BLaER1 treated with 17β-estradiol and CSF1 and Interleukin-3, amounts not matched to agents 10 nM and 100 nM (cell line): ENCODE measurements at regions not wholly inside any gene's neighbourhood (a gene's known extent, or its start where the extent isn't known, plus 50 kb on each side); places are given as distances from the start of the nearest gene placed in this dataset.
A peak's percentile ranks its signal among the peaks of the same experiment; 100 is the strongest.

Experiments used
- H3K27ac ChIP-seq, 11 experiments: shearing (Covaris generic); formaldehyde crosslinking; 2 replicates each; pipeline ENCODE4 v1.8.1; 2022
- H3K27me3 ChIP-seq, 11 experiments: shearing (Covaris generic); formaldehyde crosslinking; 2 replicates each; pipeline ENCODE4 v1.8.1; 2022
- H3K36me3 ChIP-seq, 11 experiments: shearing (Covaris generic); formaldehyde crosslinking; 2 replicates each; pipeline ENCODE4 v1.8.1; 2022
- H3K4me1 ChIP-seq, 10 experiments: shearing (Covaris generic); formaldehyde crosslinking; 2 replicates each; pipeline ENCODE4 v1.8.1; 2022
- H3K4me2 ChIP-seq, 11 experiments: shearing (Covaris generic); formaldehyde crosslinking; 2 replicates each; pipeline ENCODE4 v1.8.1; 2022
- H3K4me3 ChIP-seq, 10 experiments: shearing (Covaris generic); formaldehyde crosslinking; 2 replicates each; pipeline ENCODE4 v1.8.1; 2022
- H3K9ac ChIP-seq, 11 experiments: shearing (Covaris generic); formaldehyde crosslinking; 2 replicates each; pipeline ENCODE4 v1.8.1; 2022
- H3K9me3 ChIP-seq, 11 experiments: shearing (Covaris generic); formaldehyde crosslinking; replicated peaks in 1 of 11; 2 replicates each; pipeline ENCODE4 v1.8.1; 2022
- H4K20me1 ChIP-seq, 11 experiments: shearing (Covaris generic); formaldehyde crosslinking; 2 replicates each; pipeline ENCODE4 v1.8.1; 2022
- Cebpa-rat ChIP-seq, 11 experiments: shearing (Covaris generic); IDR thresholded peaks; 2 replicates each; pipeline ENCODE4 v1.8.1; 2022

GRCh38 chr1:4028139-4028501 lies 128.0 kb upstream of the C1orf174 start:
- no peaks in the 10 kb centered on the region; a peak in 1 of 22 replicates for H4K20me1 ChIP-seq
- peaks cover 17 to 33% (median 28%) of the 10 kb centered on the region in 11 experiments; a peak in 20 of 22 replicates for H3K9me3 ChIP-seq
- no peak for TF ChIP-seq Cebpa-rat (IDR thresholded peaks at IDR 0.05)
- H3K27ac ChIP-seq = peak overlapping the region in 4 of 11 experiments; percentile 8 to 53 (median 21); a peak in 4 of 22 replicates
- peaks cover 14 to 70% (median 54%) of the 10 kb centered on the region in 10 experiments for H3K4me1 ChIP-seq
- no peak overlapping the region for H3K9ac ChIP-seq
- no peaks in the 10 kb centered on the region for H3K36me3 ChIP-seq
- peaks cover 0 to 29% (median 0%) of the 10 kb centered on the region in 11 experiments; a peak in 6 of 22 replicates for H3K27me3 ChIP-seq
- no peak overlapping the region for H3K4me3 ChIP-seq
- peak overlapping the region in 9 of 11 experiments; percentile 78 to 99 (median 97); a peak in 17 of 22 replicates for H3K4me2 ChIP-seq

GRCh38 chr1:4029376-4029775 lies 129.3 kb upstream of the C1orf174 start:
- no peak overlapping the region for H3K9ac ChIP-seq
- peaks cover 17 to 33% (median 30%) of the 10 kb centered on the region in 11 experiments; a peak in 20 of 22 replicates for H3K9me3 ChIP-seq
- no peaks in the 10 kb centered on the region; a peak in 1 of 22 replicates for H4K20me1 ChIP-seq
- peaks cover 14 to 65% (median 47%) of the 10 kb centered on the region in 10 experiments for H3K4me1 ChIP-seq
- H3K4me3 ChIP-seq = no peak overlapping the region
- H3K4me2 ChIP-seq = peak overlapping the region in 6 of 11 experiments; percentile 15 to 99 (median 94); a peak in 5 of 22 replicates
- TF ChIP-seq Cebpa-rat (IDR thresholded peaks at IDR 0.05) = no peak
- no peak overlapping the region for H3K27ac ChIP-seq
- peaks cover 0 to 29% (median 0%) of the 10 kb centered on the region in 11 experiments; a peak in 6 of 22 replicates for H3K27me3 ChIP-seq
- no peaks in the 10 kb centered on the region for H3K36me3 ChIP-seq

- no peak overlapping the region for H3K4me2 ChIP-seq
- peaks cover 17 to 33% (median 30%) of the 10 kb centered on the region in 11 experiments; a peak in 20 of 22 replicates for H3K9me3 ChIP-seq
- no peak overlapping the region for H3K9ac ChIP-seq
- H3K4me3 ChIP-seq = no peak overlapping the region
- no peak overlapping the region for H3K27ac ChIP-seq
- peaks cover 3 to 55% (median 35%) of the 10 kb centered on the region in 10 experiments; a peak in 18 of 20 replicates for H3K4me1 ChIP-seq
- H3K36me3 ChIP-seq = no peaks in the 10 kb centered on the region
- peaks cover 0 to 11% (median 0%) of the 10 kb centered on the region in 11 experiments; a peak in 4 of 22 replicates for H3K27me3 ChIP-seq
- no peaks in the 10 kb centered on the region for H4K20me1 ChIP-seq
- no peak for TF ChIP-seq Cebpa-rat (IDR thresholded peaks at IDR 0.05)
These were observed 132.5 kb upstream of the C1orf174 start for GRCh38 chr1:4032571-4032970.

- no peak overlapping the region for H3K4me3 ChIP-seq
- H3K36me3 ChIP-seq = no peaks in the 10 kb centered on the region
- no peak overlapping the region for H3K27ac ChIP-seq
- H3K4me1 ChIP-seq = peaks cover 0 to 49% (median 29%) of the 10 kb centered on the region in 10 experiments; a peak in 15 of 20 replicates
- no peaks in the 10 kb centered on the region for H4K20me1 ChIP-seq
- H3K4me2 ChIP-seq = no peak overlapping the region
- peaks cover 17 to 33% (median 30%) of the 10 kb centered on the region in 11 experiments; a peak in 20 of 22 replicates for H3K9me3 ChIP-seq
- TF ChIP-seq Cebpa-rat (IDR thresholded peaks at IDR 0.05) = no peak
- no peak overlapping the region for H3K9ac ChIP-seq
- H3K27me3 ChIP-seq = peaks cover 0 to 5% (median 0%) of the 10 kb centered on the region in 11 experiments; a peak in 3 of 22 replicates
These were observed 133.1 kb upstream of the C1orf174 start for GRCh38 chr1:4033129-4033676.

GRCh38 chr1:4033713-4034112 lies 133.6 kb upstream of the C1orf174 start:
- H3K4me3 ChIP-seq = no peak overlapping the region
- no peaks in the 10 kb centered on the region for H4K20me1 ChIP-seq
- H3K4me2 ChIP-seq = peak overlapping the region in 7 of 11 experiments; percentile 34 to 86 (median 77); a peak in 10 of 22 replicates
- H3K4me1 ChIP-seq = peaks cover 0 to 44% (median 26%) of the 10 kb centered on the region in 10 experiments; a peak in 15 of 20 replicates
- no peak overlapping the region for H3K27ac ChIP-seq
- no peak for TF ChIP-seq Cebpa-rat (IDR thresholded peaks at IDR 0.05)
- no peak overlapping the region for H3K9ac ChIP-seq
- H3K27me3 ChIP-seq = peaks cover 0 to under 1% (median 0%) of the 10 kb centered on the region in 11 experiments; a peak in 1 of 22 replicates
- H3K9me3 ChIP-seq = peaks cover 17 to 33% (median 30%) of the 10 kb centered on the region in 11 experiments; a peak in 20 of 22 replicates
- H3K36me3 ChIP-seq = no peaks in the 10 kb centered on the region

- Histone ChIP-seq H4K20me1 (no peaks in the 10 kb centered on the region), H3K27ac (no peak overlapping the region), H3K4me3 (no peak overlapping the region), H3K27me3 (no peaks in the 10 kb centered on the region), H3K9me3 (peaks cover 17 to 37% (median 32%) of the 10 kb centered on the region in 11 experiments; a peak in 20 of 22 replicates), H3K9ac (no peak overlapping the region), H3K4me2 (peak overlapping the region in 9 of 11 experiments; percentile 34 to 86 (median 71); a peak in 17 of 22 replicates), H3K4me1 (peaks cover 0 to 37% (median 23%) of the 10 kb centered on the region in 10 experiments; a peak in 15 of 20 replicates), H3K36me3 (no peaks in the 10 kb centered on the region)
- TF ChIP-seq Cebpa-rat (IDR thresholded peaks at IDR 0.05) = no peak
These were observed 134.3 kb upstream of the C1orf174 start for GRCh38 chr1:4034318-4034887.

GRCh38 chr1:4044967-4045366 lies 144.9 kb upstream of the C1orf174 start:
- no peak overlapping the region for H3K9ac ChIP-seq
- peak overlapping the region in 8 of 11 experiments; percentile 47 to 90 (median 79); a peak in 17 of 22 replicates for H3K4me2 ChIP-seq
- no peaks in the 10 kb centered on the region for H3K36me3 ChIP-seq
- TF ChIP-seq Cebpa-rat (IDR thresholded peaks at IDR 0.05) = no peak
- H3K27me3 ChIP-seq = no peaks in the 10 kb centered on the region
- peaks cover 0 to 12% (median 2%) of the 10 kb centered on the region in 11 experiments; a peak in 16 of 22 replicates for H3K9me3 ChIP-seq
- H3K4me1 ChIP-seq = peaks cover 19 to 63% (median 57%) of the 10 kb centered on the region in 10 experiments
- no peak overlapping the region for H3K27ac ChIP-seq
- H4K20me1 ChIP-seq = no peaks in the 10 kb centered on the region; a peak in 2 of 22 replicates
- no peak overlapping the region for H3K4me3 ChIP-seq

GRCh38 chr1:4045397-4046010 lies 145.4 kb upstream of the C1orf174 start:
- peak overlapping the region in 9 of 11 experiments; percentile 47 to 90 (median 78); a peak in 17 of 22 replicates for H3K4me2 ChIP-seq

More at GRCh38 chr1:4045397-4046010, 145.4 kb upstream of the C1orf174 start:
- no peaks in the 10 kb centered on the region for H3K36me3 ChIP-seq
- H3K9ac ChIP-seq = no peak overlapping the region; a peak in 1 of 22 replicates
- H4K20me1 ChIP-seq = no peaks in the 10 kb centered on the region; a peak in 2 of 22 replicates
- no peak for TF ChIP-seq Cebpa-rat (IDR thresholded peaks at IDR 0.05)
- H3K27ac ChIP-seq = no peak overlapping the region
- no peak overlapping the region for H3K4me3 ChIP-seq
- H3K9me3 ChIP-seq = peaks cover 0 to 7% (median 0%) of the 10 kb centered on the region in 11 experiments; a peak in 3 of 22 replicates
- no peaks in the 10 kb centered on the region for H3K27me3 ChIP-seq
- H3K4me1 ChIP-seq = peaks cover 19 to 64% (median 57%) of the 10 kb centered on the region in 10 experiments
